Neural progenitor cell (in vitro differentiated cells): ENCODE measurements at regions not wholly inside any gene's neighbourhood (a gene's known extent, or its start where the extent isn't known, plus 50 kb on each side); places are given as distances from the start of the nearest gene placed in this dataset.

ENCODE experiments used
- DNase-seq: peaks from one replicate; pipeline ENCODE4 v3.0.0-alpha.2; 2016; ENCODE audit warnings: low spot score
- H2AFZ ChIP-seq: fragments of 200-600 bp; sonication (generic); replicated peaks from 2 replicates; pipeline ENCODE4 v1.6.1; 2016; ENCODE audit warnings: antibody characterized with exemption
- H3F3A ChIP-seq: fragments of 200-600 bp; sonication (generic); 2 replicates; pipeline ENCODE4 v1.6.1; 2016; ENCODE audit warnings: antibody characterized with exemption, low read depth
- H3K27ac ChIP-seq: fragments of 200-600 bp; sonication (generic); 2 replicates; pipeline ENCODE4 v1.5.1; 2016; ENCODE audit warnings: mild to moderate bottlenecking
- H3K27me3 ChIP-seq: fragments of 200-600 bp; sonication (generic); 2 replicates; pipeline ENCODE4 v1.6.1; 2016; ENCODE audit warnings: mild to moderate bottlenecking, moderate library complexity
- H3K36me3 ChIP-seq: fragments of 200-600 bp; sonication (generic); 2 replicates; pipeline ENCODE4 v1.5.1; 2016
- H3K4me1 ChIP-seq: fragments of 200-600 bp; sonication (generic); 2 replicates; pipeline ENCODE4 v1.6.1; 2016; ENCODE audit warnings: mixed run types
- H3K4me2 ChIP-seq: fragments of 200-600 bp; sonication (generic); 2 replicates; pipeline ENCODE4 v1.6.1; 2016
- H3K4me3 ChIP-seq: fragments of 200-600 bp; sonication (generic); 2 replicates; pipeline ENCODE4 v1.5.1; 2016
- H3K79me2 ChIP-seq: fragments of 200-600 bp; sonication (generic); 2 replicates; pipeline ENCODE4 v1.6.1; 2016; ENCODE audit warnings: low read depth
- H3K9ac ChIP-seq: fragments of 200-600 bp; sonication (generic); 2 replicates; pipeline ENCODE4 v1.6.1; 2016
- H3K9me3 ChIP-seq: fragments of 200-600 bp; sonication (generic); 2 replicates; pipeline ENCODE4 v1.5.1; 2016; ENCODE audit warnings: low read depth
- H4K20me1 ChIP-seq: fragments of 200-600 bp; sonication (generic); 2 replicates; pipeline ENCODE4 v1.6.1; 2016; ENCODE audit warnings: low read depth
- H3K27ac Mint-ChIP-seq: 3 replicates; pipeline ENCODE4 v1.8.0; 2021; ENCODE audit warnings: mixed read lengths
- H3K27me3 Mint-ChIP-seq: 2 replicates; pipeline ENCODE4 v1.8.0; 2022; ENCODE audit warnings: low read depth, mild to moderate bottlenecking, inconsistent platforms, moderate library complexity, mixed read lengths; ENCODE audit not compliant: insufficient read depth
- H3K36me3 Mint-ChIP-seq: 3 replicates; pipeline ENCODE4 v1.8.0; 2021; ENCODE audit warnings: mixed read lengths
- H3K4me1 Mint-ChIP-seq: 3 replicates; pipeline ENCODE4 v1.8.0; 2021; ENCODE audit warnings: mixed read lengths
- H3K4me3 Mint-ChIP-seq: 3 replicates; pipeline ENCODE4 v1.8.0; 2021; ENCODE audit warnings: mild to moderate bottlenecking, moderate library complexity, mixed read lengths
- H3K9me3 Mint-ChIP-seq: 3 replicates; pipeline ENCODE4 v1.8.0; 2020; ENCODE audit warnings: mixed read lengths
- EZH2 ChIP-seq: fragments of 200-600 bp; sonication (generic); IDR thresholded peaks from 2 replicates; pipeline ENCODE4 v1.6.1; 2017; ENCODE audit warnings: antibody characterized with exemption, mild to moderate bottlenecking, moderate library complexity
- EZH2phosphoT487 ChIP-seq: fragments of 200-600 bp; sonication (generic); IDR thresholded peaks from 2 replicates; pipeline ENCODE4 v1.6.1; 2017; ENCODE audit warnings: antibody characterized with exemption
- TF ChIP-seq, protein P1 (sequence below): fragments of 200-600 bp; sonication (generic); IDR thresholded peaks from 2 replicates; pipeline ENCODE4 v1.5.1; 2017; ENCODE audit warnings: antibody characterized with exemption, mild to moderate bottlenecking

DNA sequence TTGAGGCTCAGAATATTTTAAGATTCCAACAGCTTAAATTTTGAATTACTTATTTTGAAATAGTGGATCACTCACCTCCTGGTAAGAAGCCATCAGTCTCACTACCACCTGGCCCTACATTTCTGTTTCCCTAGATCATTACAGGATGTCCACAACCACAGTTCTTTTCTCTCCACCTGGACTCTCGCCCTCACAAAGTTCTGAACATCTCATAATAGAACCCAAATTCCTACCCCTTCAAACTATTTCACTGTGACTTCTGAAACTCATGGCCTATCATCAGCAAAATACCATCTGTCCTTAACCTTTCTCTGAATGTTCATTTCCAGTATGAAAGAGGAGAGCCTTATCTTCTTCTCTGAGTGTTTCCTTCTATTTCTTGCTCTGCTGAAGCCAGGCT, 299.2 kb upstream of the MGAT5 start:
- H3K36me3 ChIP-seq = no peaks in the 10 kb centered on the region
- H3K4me3 Mint-ChIP-seq = no peak overlapping the region
- no peak for DNase-seq
- H3K9me3 ChIP-seq = no peaks in the 10 kb centered on the region
- H3K27me3 Mint-ChIP-seq = peaks cover under 1% of the 10 kb centered on the region
- H3K27me3 ChIP-seq = no peaks in the 10 kb centered on the region
- no peaks in the 10 kb centered on the region for H3K79me2 ChIP-seq
- H3K4me3 ChIP-seq = no peak overlapping the region
- no peak overlapping the region for H3K27ac Mint-ChIP-seq
- no peaks in the 10 kb centered on the region for H3F3A ChIP-seq
- H3K4me1 ChIP-seq = no peaks in the 10 kb centered on the region
- no peak for TF ChIP-seq EZH2phosphoT487
- TF ChIP-seq EZH2 = no peak
- TF ChIP-seq, protein P1, sequence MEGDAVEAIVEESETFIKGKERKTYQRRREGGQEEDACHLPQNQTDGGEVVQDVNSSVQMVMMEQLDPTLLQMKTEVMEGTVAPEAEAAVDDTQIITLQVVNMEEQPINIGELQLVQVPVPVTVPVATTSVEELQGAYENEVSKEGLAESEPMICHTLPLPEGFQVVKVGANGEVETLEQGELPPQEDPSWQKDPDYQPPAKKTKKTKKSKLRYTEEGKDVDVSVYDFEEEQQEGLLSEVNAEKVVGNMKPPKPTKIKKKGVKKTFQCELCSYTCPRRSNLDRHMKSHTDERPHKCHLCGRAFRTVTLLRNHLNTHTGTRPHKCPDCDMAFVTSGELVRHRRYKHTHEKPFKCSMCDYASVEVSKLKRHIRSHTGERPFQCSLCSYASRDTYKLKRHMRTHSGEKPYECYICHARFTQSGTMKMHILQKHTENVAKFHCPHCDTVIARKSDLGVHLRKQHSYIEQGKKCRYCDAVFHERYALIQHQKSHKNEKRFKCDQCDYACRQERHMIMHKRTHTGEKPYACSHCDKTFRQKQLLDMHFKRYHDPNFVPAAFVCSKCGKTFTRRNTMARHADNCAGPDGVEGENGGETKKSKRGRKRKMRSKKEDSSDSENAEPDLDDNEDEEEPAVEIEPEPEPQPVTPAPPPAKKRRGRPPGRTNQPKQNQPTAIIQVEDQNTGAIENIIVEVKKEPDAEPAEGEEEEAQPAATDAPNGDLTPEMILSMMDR = no peak
- H4K20me1 ChIP-seq = no peaks in the 10 kb centered on the region
- no peak overlapping the region for H3K27ac ChIP-seq
- H3K4me1 Mint-ChIP-seq = no peaks in the 10 kb centered on the region
- H3K9me3 Mint-ChIP-seq = no peaks in the 10 kb centered on the region
- H3K36me3 Mint-ChIP-seq = no peaks in the 10 kb centered on the region
- H3K4me2 ChIP-seq = no peak overlapping the region
- H3K9ac ChIP-seq = no peak overlapping the region
- H2AFZ ChIP-seq = no peak overlapping the region

DNA sequence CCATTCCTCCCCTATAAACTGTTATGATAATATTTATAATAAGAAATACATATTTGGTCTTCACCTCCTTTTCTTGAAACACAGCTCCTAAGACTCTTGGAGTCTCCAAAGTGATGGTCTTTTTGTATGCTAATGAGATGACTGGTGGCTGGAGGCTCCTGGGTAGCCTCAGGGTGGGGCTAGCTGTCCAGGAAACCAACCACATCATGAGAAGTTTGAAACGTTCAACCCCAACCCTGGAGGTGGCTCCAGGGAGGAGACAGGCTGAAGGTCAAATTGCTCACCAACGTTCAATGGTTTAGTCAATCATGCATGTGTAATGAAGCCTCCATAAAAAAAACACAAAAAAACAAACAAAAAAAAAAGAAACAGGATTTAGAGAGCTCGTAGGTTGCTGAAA, 298.7 kb upstream of the MGAT5 start:
- Histone ChIP-seq H3K4me1 (no peaks in the 10 kb centered on the region), H3K9ac (no peak overlapping the region), H3K4me3 (no peak overlapping the region), H3K79me2 (no peaks in the 10 kb centered on the region), H3K9me3 (no peaks in the 10 kb centered on the region), H4K20me1 (no peaks in the 10 kb centered on the region), H3K27ac (no peak overlapping the region), H3K4me2 (no peak overlapping the region), H3F3A (no peaks in the 10 kb centered on the region), H2AFZ (no peak overlapping the region), H3K36me3 (no peaks in the 10 kb centered on the region), H3K27me3 (no peaks in the 10 kb centered on the region)
- Mint-ChIP-seq H3K9me3 (no peaks in the 10 kb centered on the region), H3K4me1 (no peaks in the 10 kb centered on the region), H3K4me3 (no peak overlapping the region), H3K27ac (no peak overlapping the region), H3K27me3 (peaks cover 2% of the 10 kb centered on the region), H3K36me3 (no peaks in the 10 kb centered on the region)
- TF ChIP-seq EZH2 = no peak
- no peak for DNase-seq

DNA sequence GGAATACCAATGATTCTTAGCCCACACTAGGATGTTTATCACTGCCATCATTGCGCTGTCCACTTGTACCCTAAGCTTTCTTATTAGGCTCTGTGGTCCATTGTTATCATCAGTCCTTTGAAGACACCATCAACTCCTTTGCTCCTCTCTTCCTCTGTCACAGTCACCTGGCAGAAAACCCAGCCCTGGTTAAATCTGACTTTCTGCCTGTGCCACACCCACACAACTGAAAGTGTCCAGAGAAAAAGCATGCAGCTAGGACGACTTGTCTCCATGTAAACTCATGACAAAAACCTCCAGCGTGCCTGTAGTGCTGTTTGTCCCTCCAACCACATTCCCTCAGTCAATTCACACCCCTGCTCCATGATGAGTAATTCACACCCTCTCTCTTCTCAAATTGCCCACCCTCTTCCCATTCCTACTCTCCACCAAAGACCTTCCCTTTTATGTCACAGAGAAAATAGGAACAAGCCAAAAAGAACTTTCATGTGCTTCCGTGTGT, 297.4 kb upstream of the MGAT5 start:
- H3K27me3 ChIP-seq = no peaks in the 10 kb centered on the region
- Mint-ChIP-seq H3K4me1 (no peaks in the 10 kb centered on the region), H3K9me3 (no peaks in the 10 kb centered on the region), H3K27ac (peak overlapping the region; percentile 36), H3K4me3 (no peak overlapping the region), H3K36me3 (no peaks in the 10 kb centered on the region), H3K27me3 (peaks cover 2% of the 10 kb centered on the region)
- DNase-seq = no peak
- TF ChIP-seq, protein P1 = no peak
- TF ChIP-seq EZH2phosphoT487 (no peak), EZH2 (no peak)
- no peak overlapping the region for H3K9ac ChIP-seq
- no peak overlapping the region for H3K4me2 ChIP-seq
- no peak overlapping the region for H3K27ac ChIP-seq
- no peaks in the 10 kb centered on the region for H3K9me3 ChIP-seq
- no peaks in the 10 kb centered on the region for H3K4me1 ChIP-seq
- no peak overlapping the region for H3K4me3 ChIP-seq
- H2AFZ ChIP-seq = no peak overlapping the region
- no peaks in the 10 kb centered on the region for H3F3A ChIP-seq
- no peaks in the 10 kb centered on the region for H4K20me1 ChIP-seq
- no peaks in the 10 kb centered on the region for H3K36me3 ChIP-seq
- no peaks in the 10 kb centered on the region for H3K79me2 ChIP-seq

DNA sequence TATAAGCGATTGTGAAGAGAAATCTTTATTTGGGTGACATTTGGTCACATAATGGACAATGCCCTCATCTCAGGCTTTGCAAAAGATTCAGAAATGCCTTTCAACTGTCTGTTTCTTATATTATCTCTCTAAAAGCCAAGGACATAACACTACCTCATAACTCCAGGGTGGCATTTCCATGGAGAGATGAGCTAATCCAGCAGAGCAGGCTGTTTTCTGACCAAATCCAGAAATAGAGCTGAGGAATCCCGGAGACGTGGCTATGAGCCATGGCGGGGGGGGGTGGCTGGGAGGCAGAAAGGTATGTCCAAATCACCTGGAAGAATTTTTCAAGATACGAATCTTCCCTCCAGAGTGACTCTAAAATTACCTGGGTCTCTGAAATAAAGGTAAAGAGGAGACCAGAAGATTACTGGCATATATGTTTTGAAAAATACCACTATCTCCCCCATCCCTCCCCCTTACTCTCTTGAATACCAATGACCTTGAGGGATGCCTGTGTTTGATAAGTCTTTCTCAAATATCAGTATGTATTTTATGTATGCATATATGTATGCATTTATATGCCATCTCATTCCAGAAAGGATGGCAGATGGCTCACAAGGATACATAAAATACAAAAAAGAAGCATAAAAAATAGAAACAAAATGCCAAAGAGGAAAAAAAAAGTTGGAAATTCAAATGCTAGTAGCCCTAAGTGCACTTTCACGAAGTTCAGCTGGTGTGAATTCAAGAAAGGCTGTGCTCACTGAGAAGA, 296.0 kb upstream of the MGAT5 start:
- H3K4me3 ChIP-seq = no peak overlapping the region
- H3K79me2 ChIP-seq = no peaks in the 10 kb centered on the region
- no peak overlapping the region for H3K4me2 ChIP-seq
- H3K9me3 ChIP-seq = no peaks in the 10 kb centered on the region
- Mint-ChIP-seq H3K9me3 (no peaks in the 10 kb centered on the region), H3K27ac (no peak overlapping the region), H3K27me3 (peaks cover 2% of the 10 kb centered on the region), H3K36me3 (no peaks in the 10 kb centered on the region), H3K4me1 (no peaks in the 10 kb centered on the region), H3K4me3 (no peak overlapping the region)
- no peak overlapping the region for H2AFZ ChIP-seq
- no peaks in the 10 kb centered on the region for H3K4me1 ChIP-seq
- no peaks in the 10 kb centered on the region for H3K27me3 ChIP-seq
- H3K27ac ChIP-seq = no peak overlapping the region
- H3K36me3 ChIP-seq = no peaks in the 10 kb centered on the region
- no peaks in the 10 kb centered on the region for H4K20me1 ChIP-seq
- H3K9ac ChIP-seq = no peak overlapping the region
- no peaks in the 10 kb centered on the region for H3F3A ChIP-seq
- DNase-seq = no peak
- TF ChIP-seq, protein P1 = no peak
- TF ChIP-seq EZH2 (no peak), EZH2phosphoT487 (no peak)
